Prostate gland (tissue), 2 donors: ENCODE measurements at regions not wholly inside any gene's neighbourhood (a gene's known extent, or its start where the extent isn't known, plus 50 kb on each side); places are given as distances from the start of the nearest gene placed in this dataset.

Source experiments
- CTCF ChIP-seq, 4 experiments: fragments of 200-600 bp in 2 of 4; fragments of 450-650 bp in 2 of 4; sonication (generic) in 2 of 4; IDR thresholded peaks; 1 replicate in 3 of 4; 2 replicates in 1 of 4; pipeline ENCODE4 v1.5.1; 2016 to 2019; ENCODE audit warnings: antibody characterized with exemption in 4 of 4, mild to moderate bottlenecking in 2 of 4, moderate library complexity in 2 of 4
- POLR2A ChIP-seq: fragments of 450-650 bp; IDR thresholded peaks from one replicate; pipeline ENCODE4 v1.6.1; 2016; ENCODE audit warnings: antibody characterized with exemption, mild to moderate bottlenecking
- POLR2AphosphoS5 ChIP-seq: sonication (generic); formaldehyde crosslinking; IDR thresholded peaks from one replicate; pipeline ENCODE4 v1.6.1; 2017; ENCODE audit warnings: antibody characterized with exemption

- TF ChIP-seq CTCF (IDR thresholded peaks at IDR 0.05) (no peak), POLR2AphosphoS5 (no peak), POLR2A (no peak)
Measured at GRCh38 chr9:80400624-80401230, 829.0 kb downstream of the TLE4 start.
